Parathyroid adenoma (tissue), 2 donors: ENCODE measurements at regions not wholly inside any gene's neighbourhood (a gene's known extent, or its start where the extent isn't known, plus 50 kb on each side); places are given as distances from the start of the nearest gene placed in this dataset.

Source experiments
- H2AFZ ChIP-seq: fragments of 300-600 bp; sonication (generic); one replicate; pipeline ENCODE4 v1.7.0; 2017; ENCODE audit warnings: antibody characterized with exemption, mild to moderate bottlenecking
- H3K27ac ChIP-seq: fragments of 300-600 bp; sonication (generic); one replicate; pipeline ENCODE4 v1.7.0; 2017
- H3K27me3 ChIP-seq: fragments of 300-600 bp; sonication (generic); one replicate; pipeline ENCODE4 v1.7.0; 2017; ENCODE audit warnings: low read length; ENCODE audit not compliant: control insufficient read depth, insufficient read depth
- H3K36me3 ChIP-seq: fragments of 300-600 bp; sonication (generic); one replicate; pipeline ENCODE4 v1.7.0; 2017; ENCODE audit warnings: low read length; ENCODE audit not compliant: control insufficient read depth, insufficient read depth
- H3K4me1 ChIP-seq: fragments of 300-600 bp; sonication (generic); one replicate; pipeline ENCODE4 v1.7.0; 2017; ENCODE audit warnings: control low read depth
- H3K4me2 ChIP-seq: fragments of 300-600 bp; sonication (generic); one replicate; pipeline ENCODE4 v1.7.0; 2017; ENCODE audit warnings: low read length
- H3K4me3 ChIP-seq: fragments of 300-600 bp; sonication (generic); one replicate; pipeline ENCODE4 v1.7.0; 2017; ENCODE audit warnings: low read depth, low read length
- H3K79me2 ChIP-seq: fragments of 300-600 bp; sonication (generic); one replicate; pipeline ENCODE4 v1.7.0; 2017; ENCODE audit warnings: control low read depth
- H3K9ac ChIP-seq: fragments of 300-600 bp; sonication (generic); one replicate; pipeline ENCODE4 v1.7.0; 2017; ENCODE audit warnings: mild to moderate bottlenecking
- H3K9me3 ChIP-seq: fragments of 300-600 bp; sonication (generic); one replicate; pipeline ENCODE4 v1.7.0; 2017; ENCODE audit warnings: low read length; ENCODE audit not compliant: control insufficient read depth
- TF ChIP-seq, protein P1 (sequence below): fragments of 300-600 bp; sonication (generic); IDR thresholded peaks from one replicate; pipeline ENCODE4 v1.7.0; 2017; ENCODE audit warnings: antibody characterized with exemption, mild to moderate bottlenecking
- donor health status: primary hyperparathyroidism.

- H2AFZ ChIP-seq, result no peak overlapping the region
- H3K9me3 ChIP-seq, result no peaks in the 10 kb centered on the region
- no peaks in the 10 kb centered on the region for H3K36me3 ChIP-seq
- TF ChIP-seq, protein P1, sequence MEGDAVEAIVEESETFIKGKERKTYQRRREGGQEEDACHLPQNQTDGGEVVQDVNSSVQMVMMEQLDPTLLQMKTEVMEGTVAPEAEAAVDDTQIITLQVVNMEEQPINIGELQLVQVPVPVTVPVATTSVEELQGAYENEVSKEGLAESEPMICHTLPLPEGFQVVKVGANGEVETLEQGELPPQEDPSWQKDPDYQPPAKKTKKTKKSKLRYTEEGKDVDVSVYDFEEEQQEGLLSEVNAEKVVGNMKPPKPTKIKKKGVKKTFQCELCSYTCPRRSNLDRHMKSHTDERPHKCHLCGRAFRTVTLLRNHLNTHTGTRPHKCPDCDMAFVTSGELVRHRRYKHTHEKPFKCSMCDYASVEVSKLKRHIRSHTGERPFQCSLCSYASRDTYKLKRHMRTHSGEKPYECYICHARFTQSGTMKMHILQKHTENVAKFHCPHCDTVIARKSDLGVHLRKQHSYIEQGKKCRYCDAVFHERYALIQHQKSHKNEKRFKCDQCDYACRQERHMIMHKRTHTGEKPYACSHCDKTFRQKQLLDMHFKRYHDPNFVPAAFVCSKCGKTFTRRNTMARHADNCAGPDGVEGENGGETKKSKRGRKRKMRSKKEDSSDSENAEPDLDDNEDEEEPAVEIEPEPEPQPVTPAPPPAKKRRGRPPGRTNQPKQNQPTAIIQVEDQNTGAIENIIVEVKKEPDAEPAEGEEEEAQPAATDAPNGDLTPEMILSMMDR, result no peak
- no peak overlapping the region for H3K27ac ChIP-seq
- no peaks in the 10 kb centered on the region for H3K79me2 ChIP-seq
- no peaks in the 10 kb centered on the region for H3K4me1 ChIP-seq
- no peak overlapping the region for H3K4me2 ChIP-seq
- no peak overlapping the region for H3K4me3 ChIP-seq
- no peaks in the 10 kb centered on the region for H3K27me3 ChIP-seq
- no peak overlapping the region for H3K9ac ChIP-seq
These were observed 471.8 kb downstream of the KCNT2 start for GRCh38 chr1:196136396-196136795.

- no peaks in the 10 kb centered on the region for H3K79me2 ChIP-seq
- H3K27ac ChIP-seq, result no peak overlapping the region
- no peaks in the 10 kb centered on the region for H3K27me3 ChIP-seq
- H3K9ac ChIP-seq, result no peak overlapping the region
- H3K4me3 ChIP-seq, result no peak overlapping the region
- TF ChIP-seq, protein P1, result no peak
- H2AFZ ChIP-seq, result no peak overlapping the region
- H3K4me1 ChIP-seq, result no peaks in the 10 kb centered on the region
- no peak overlapping the region for H3K4me2 ChIP-seq
- H3K9me3 ChIP-seq, result no peaks in the 10 kb centered on the region
- no peaks in the 10 kb centered on the region for H3K36me3 ChIP-seq
These were observed 476.5 kb downstream of the KCNT2 start for GRCh38 chr1:196131691-196132090.

DNA sequence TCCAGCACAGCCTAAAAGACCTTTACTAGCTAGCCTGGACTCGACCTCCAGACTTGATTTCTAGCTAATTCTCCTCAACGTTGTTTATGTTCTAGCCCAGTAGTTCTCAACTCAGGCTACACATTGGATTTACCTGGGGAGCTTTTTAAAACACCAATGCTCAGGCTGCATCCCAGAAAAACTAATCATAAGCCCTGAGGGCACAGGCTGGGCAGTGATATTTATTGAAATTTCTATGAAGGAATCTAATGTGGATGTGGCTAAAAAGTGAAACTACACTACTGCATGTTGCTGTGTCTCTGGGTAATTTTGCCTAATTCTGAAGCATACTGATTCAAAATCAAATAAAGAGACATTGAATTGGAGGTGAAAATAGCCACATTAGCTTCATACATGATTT lies 479.4 kb downstream of the KCNT2 start:
- Histone ChIP-seq H3K4me3 (no peak overlapping the region), H3K9ac (no peak overlapping the region), H3K36me3 (no peaks in the 10 kb centered on the region), H3K27me3 (no peaks in the 10 kb centered on the region), H3K9me3 (no peaks in the 10 kb centered on the region), H3K4me2 (no peak overlapping the region), H3K4me1 (no peaks in the 10 kb centered on the region), H3K27ac (no peak overlapping the region), H2AFZ (no peak overlapping the region), H3K79me2 (no peaks in the 10 kb centered on the region)
- TF ChIP-seq, protein P1, result no peak

DNA sequence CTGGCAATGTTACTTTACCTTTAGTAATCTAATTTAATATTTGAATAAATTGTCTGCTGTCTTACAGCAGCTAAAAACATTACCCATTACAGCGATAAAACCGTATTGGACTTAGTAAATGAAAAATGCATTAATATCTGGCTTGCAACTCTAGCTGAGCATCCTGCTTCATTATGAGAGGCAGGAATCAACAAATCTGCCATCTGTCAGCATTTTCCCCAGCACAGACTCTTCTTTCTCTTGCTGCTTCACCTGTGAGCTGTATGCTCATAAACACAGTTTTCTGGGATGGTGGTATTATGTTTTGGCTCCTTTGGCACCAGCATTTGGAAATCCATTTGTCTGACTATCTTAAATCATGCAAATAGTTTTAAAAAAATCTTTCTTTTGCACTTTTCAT lies 487.1 kb downstream of the KCNT2 start:
- H3K79me2 ChIP-seq, result no peaks in the 10 kb centered on the region
- no peaks in the 10 kb centered on the region for H3K36me3 ChIP-seq
- H3K9me3 ChIP-seq, result no peaks in the 10 kb centered on the region
- TF ChIP-seq, protein P1, result no peak
- H3K4me2 ChIP-seq, result no peak overlapping the region
- no peak overlapping the region for H3K9ac ChIP-seq
- no peak overlapping the region for H3K27ac ChIP-seq
- no peaks in the 10 kb centered on the region for H3K27me3 ChIP-seq
- no peak overlapping the region for H3K4me3 ChIP-seq
- no peaks in the 10 kb centered on the region for H3K4me1 ChIP-seq
- no peak overlapping the region for H2AFZ ChIP-seq

DNA sequence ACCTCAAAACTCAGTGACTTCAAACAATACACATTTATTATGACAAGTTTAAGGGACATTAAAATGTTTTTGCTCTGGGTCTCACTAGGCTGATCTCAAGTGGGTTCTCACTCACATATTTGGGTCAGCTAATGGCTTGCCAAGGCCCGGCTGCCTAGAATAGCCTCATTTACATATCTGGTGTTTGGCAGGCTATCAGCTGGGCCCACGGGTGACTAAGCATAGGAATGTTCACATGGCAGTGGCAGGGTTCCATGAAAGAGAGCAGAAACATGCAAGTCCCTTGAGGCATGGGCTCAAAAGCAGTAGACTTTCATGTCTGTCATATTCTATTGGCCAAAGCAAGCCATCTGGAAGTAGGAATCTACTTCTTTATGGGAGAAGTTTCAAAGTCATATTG lies 492.6 kb downstream of the KCNT2 start:
- no peaks in the 10 kb centered on the region for H3K4me1 ChIP-seq
- no peaks in the 10 kb centered on the region for H3K36me3 ChIP-seq
- no peaks in the 10 kb centered on the region for H3K27me3 ChIP-seq
- H3K9me3 ChIP-seq, result no peaks in the 10 kb centered on the region
- no peaks in the 10 kb centered on the region for H3K79me2 ChIP-seq
- H2AFZ ChIP-seq, result no peak overlapping the region
- H3K4me2 ChIP-seq, result no peak overlapping the region
- H3K27ac ChIP-seq, result no peak overlapping the region
- TF ChIP-seq, protein P1, result no peak
- no peak overlapping the region for H3K9ac ChIP-seq
- H3K4me3 ChIP-seq, result no peak overlapping the region
